Muscle of leg (tissue), 3 donors: ENCODE measurements at regions not wholly inside any gene's neighbourhood (a gene's known extent, or its start where the extent isn't known, plus 50 kb on each side); places are given as distances from the start of the nearest gene placed in this dataset.

ENCODE experiments used
- DNase-seq: peaks from one replicate; pipeline ENCODE4 v3.0.0; 2013
- H3K27ac ChIP-seq: one replicate; pipeline ENCODE4 v1.5.1; 2013; ENCODE audit warnings: mild to moderate bottlenecking, low read length, control low read depth
- H3K27me3 ChIP-seq: one replicate; pipeline ENCODE4 v1.6.1; 2013; ENCODE audit warnings: low read length; ENCODE audit not compliant: control insufficient read depth, insufficient read depth
- H3K36me3 ChIP-seq: one replicate; pipeline ENCODE4 v1.6.1; 2013; ENCODE audit warnings: low read length; ENCODE audit not compliant: control insufficient read depth, insufficient read depth
- H3K4me1 ChIP-seq: one replicate; pipeline ENCODE4 v1.6.1; 2013; ENCODE audit warnings: low read length; ENCODE audit not compliant: control insufficient read depth, insufficient read depth
- H3K4me3 ChIP-seq: one replicate; pipeline ENCODE4 v1.5.1; 2013; ENCODE audit warnings: low read length, control low read depth
- H3K9me3 ChIP-seq: replicated peaks from 2 replicates; pipeline ENCODE4 v1.6.1; 2013; ENCODE audit warnings: low read depth, low read length; ENCODE audit not compliant: control insufficient read depth
- WGBS: methylation state at CpG from one replicate; pipeline ENCODE4 v1.1.5; 2013; ENCODE audit warnings: missing lambda C conversion rate; ENCODE audit not compliant: insufficient coverage; 5-methylcytosine and 5-hydroxymethylcytosine counted together

- 91% methylated on average over 13 of the region's 13 CpGs for WGBS
- H3K4me3 ChIP-seq = no peak overlapping the region
- H3K27me3 ChIP-seq = peaks cover 38% of the 10 kb centered on the region
- no peaks in the 10 kb centered on the region for H3K9me3 ChIP-seq
- peaks cover 6% of the 10 kb centered on the region for H3K4me1 ChIP-seq
- no peak for DNase-seq
- H3K27ac ChIP-seq = no peak overlapping the region
- no peaks in the 10 kb centered on the region for H3K36me3 ChIP-seq
Measured at GRCh38 chr5:3202570-3202969, 393.1 kb upstream of the IRX1 start.

GRCh38 chr5:3201941-3202340 is 393.7 kb upstream of the IRX1 start:
- WGBS = no CpG with 5 or more reads among the region's 6 CpGs
- H3K27ac ChIP-seq = no peak overlapping the region
- H3K36me3 ChIP-seq = no peaks in the 10 kb centered on the region
- H3K9me3 ChIP-seq = no peaks in the 10 kb centered on the region
- H3K27me3 ChIP-seq = peaks cover 45% of the 10 kb centered on the region
- DNase-seq = no peak
- no peak overlapping the region for H3K4me3 ChIP-seq
- peaks cover 9% of the 10 kb centered on the region for H3K4me1 ChIP-seq

- Histone ChIP-seq H3K27me3 (peaks cover 45% of the 10 kb centered on the region), H3K27ac (no peak overlapping the region), H3K9me3 (no peaks in the 10 kb centered on the region), H3K36me3 (no peaks in the 10 kb centered on the region), H3K4me1 (peaks cover 9% of the 10 kb centered on the region), H3K4me3 (no peak overlapping the region)
- 80% methylated on average over 3 of the region's 8 CpGs for WGBS
- no peak for DNase-seq
Measured at GRCh38 chr5:3201121-3201520, 394.5 kb upstream of the IRX1 start.

- DNase-seq = no peak
- no peak overlapping the region for H3K4me3 ChIP-seq
- 25% methylated on average over 14 of the region's 15 CpGs for WGBS
- H3K27me3 ChIP-seq = peaks cover 47% of the 10 kb centered on the region
- H3K27ac ChIP-seq = no peak overlapping the region
- no peaks in the 10 kb centered on the region for H3K9me3 ChIP-seq
- H3K4me1 ChIP-seq = peaks cover 9% of the 10 kb centered on the region
- no peaks in the 10 kb centered on the region for H3K36me3 ChIP-seq
Measured at GRCh38 chr5:3199962-3200755, 395.5 kb upstream of the IRX1 start.

GRCh38 chr5:3198074-3198449 is 397.6 kb upstream of the IRX1 start:
- no peak overlapping the region for H3K4me3 ChIP-seq
- no peak overlapping the region for H3K27ac ChIP-seq
- WGBS = no CpG with 5 or more reads among the region's 7 CpGs
- H3K9me3 ChIP-seq = no peaks in the 10 kb centered on the region
- H3K27me3 ChIP-seq = peaks cover 56% of the 10 kb centered on the region
- no peaks in the 10 kb centered on the region for H3K36me3 ChIP-seq
- H3K4me1 ChIP-seq = peaks cover 9% of the 10 kb centered on the region
- DNase-seq = no peak

GRCh38 chr5:3197304-3198073 is 398.1 kb upstream of the IRX1 start:
- Histone ChIP-seq H3K27me3 (peaks cover 59% of the 10 kb centered on the region), H3K4me1 (peaks cover 9% of the 10 kb centered on the region), H3K36me3 (no peaks in the 10 kb centered on the region), H3K27ac (no peak overlapping the region), H3K4me3 (peak overlapping the region; percentile 1), H3K9me3 (no peaks in the 10 kb centered on the region)
- peak; percentile 44 for DNase-seq
- WGBS = 2% methylated on average over 21 of the region's 29 CpGs

GRCh38 chr5:3195994-3196393 is 399.6 kb upstream of the IRX1 start:
- Histone ChIP-seq H3K36me3 (no peaks in the 10 kb centered on the region), H3K4me3 (no peak overlapping the region), H3K9me3 (no peaks in the 10 kb centered on the region), H3K4me1 (peaks cover 9% of the 10 kb centered on the region), H3K27me3 (peaks cover 55% of the 10 kb centered on the region), H3K27ac (no peak overlapping the region)
- no peak for DNase-seq
- WGBS = 53% methylated on average over 4 of the region's 8 CpGs

GRCh38 chr5:3194684-3195083 is 400.9 kb upstream of the IRX1 start:
- Histone ChIP-seq H3K4me1 (peaks cover 9% of the 10 kb centered on the region), H3K4me3 (no peak overlapping the region), H3K27me3 (peaks cover 44% of the 10 kb centered on the region), H3K9me3 (no peaks in the 10 kb centered on the region), H3K36me3 (no peaks in the 10 kb centered on the region), H3K27ac (no peak overlapping the region)
- WGBS = 36% methylated on average over 8 of the region's 13 CpGs
- no peak for DNase-seq

GRCh38 chr5:3194271-3194670 is 401.4 kb upstream of the IRX1 start:
- DNase-seq = no peak
- Histone ChIP-seq H3K9me3 (no peaks in the 10 kb centered on the region), H3K27ac (no peak overlapping the region), H3K4me3 (no peak overlapping the region), H3K36me3 (no peaks in the 10 kb centered on the region), H3K27me3 (peaks cover 40% of the 10 kb centered on the region), H3K4me1 (peaks cover 9% of the 10 kb centered on the region)
- 42% methylated on average over 2 of the region's 7 CpGs for WGBS

- peaks cover 35% of the 10 kb centered on the region for H3K27me3 ChIP-seq
- no peaks in the 10 kb centered on the region for H3K4me1 ChIP-seq
- H3K27ac ChIP-seq = no peak overlapping the region
- no peaks in the 10 kb centered on the region for H3K9me3 ChIP-seq
- H3K4me3 ChIP-seq = no peak overlapping the region
- no peak for DNase-seq
- H3K36me3 ChIP-seq = no peaks in the 10 kb centered on the region
- WGBS = 88% methylated on average over 14 of the region's 15 CpGs
Measured at GRCh38 chr5:3191585-3191984, 404.0 kb upstream of the IRX1 start.
